C4-2B (cell line): ENCODE measurements at regions not wholly inside any gene's neighbourhood (a gene's known extent, or its start where the extent isn't known, plus 50 kb on each side); places are given as distances from the start of the nearest gene placed in this dataset.

Experiments
- CTCF ChIP-seq: fragments of 450-650 bp; conservative IDR thresholded peaks from 2 replicates; pipeline ENCODE4 v1.5.1; 2017; ENCODE audit warnings: mild to moderate bottlenecking
- ZFX ChIP-seq: fragments of 450-650 bp; IDR thresholded peaks from 2 replicates; pipeline ENCODE4 v1.6.1; 2017

- TF ChIP-seq CTCF (no peak), ZFX (no peak)
Measured at GRCh38 chr20:59381689-59382088, 81.3 kb downstream of the EDN3 start.
